ENCODE measurements at regions not wholly inside any gene's neighbourhood (a gene's known extent, or its start where the extent isn't known, plus 50 kb on each side); places are given as distances from the start of the nearest gene placed in this dataset.

DNA sequence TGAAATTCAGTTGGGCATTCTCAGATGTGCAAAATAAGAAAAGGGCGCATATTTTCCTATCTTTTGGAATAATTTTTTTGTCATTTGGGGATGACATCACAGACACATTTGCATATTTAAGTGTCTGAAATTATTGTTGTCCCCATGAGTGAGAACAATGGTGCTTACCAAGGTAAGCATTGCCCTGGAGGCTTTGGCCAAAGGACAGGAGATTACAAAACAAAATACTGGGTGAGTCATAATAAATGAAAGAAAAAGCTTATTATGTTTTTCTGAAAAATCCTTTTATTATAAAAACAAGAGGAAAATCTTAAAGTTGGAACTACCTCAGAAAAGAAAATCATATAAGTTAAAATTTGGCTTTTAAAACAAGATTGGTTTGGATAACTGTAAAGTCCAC, 254.9 kb downstream of the BTG1 start:
- TF ChIP-seq GATA3 (IDR thresholded peaks at IDR 0.05; ENCODE audit: low read depth, low read length) (no peak), GATA2 (IDR thresholded peaks at IDR 0.05; ENCODE audit: low read depth, low read length) (no peak)

DNA sequence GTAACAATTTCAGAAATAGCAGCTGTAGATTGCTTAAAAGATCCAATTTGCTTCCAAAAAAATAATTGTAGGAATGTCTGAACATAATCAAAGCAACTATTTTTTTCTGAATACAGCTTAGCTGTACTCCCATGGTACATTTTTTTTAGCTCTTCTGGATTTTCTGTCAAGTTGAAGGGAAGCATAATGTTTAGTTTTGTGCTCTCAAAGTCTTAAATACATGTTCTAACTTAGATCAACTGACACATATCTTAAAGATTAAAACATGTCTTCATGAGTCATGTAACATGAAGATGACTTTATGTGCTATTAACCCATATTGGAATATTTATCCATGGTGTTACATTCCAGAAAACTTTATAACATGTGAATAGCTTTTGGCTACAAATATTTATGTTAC, 255.7 kb downstream of the BTG1 start:
- TF ChIP-seq GATA2 (IDR thresholded peaks at IDR 0.05; ENCODE audit: low read depth, low read length) (no peak), GATA3 (IDR thresholded peaks at IDR 0.05; ENCODE audit: low read depth, low read length) (no peak)

DNA sequence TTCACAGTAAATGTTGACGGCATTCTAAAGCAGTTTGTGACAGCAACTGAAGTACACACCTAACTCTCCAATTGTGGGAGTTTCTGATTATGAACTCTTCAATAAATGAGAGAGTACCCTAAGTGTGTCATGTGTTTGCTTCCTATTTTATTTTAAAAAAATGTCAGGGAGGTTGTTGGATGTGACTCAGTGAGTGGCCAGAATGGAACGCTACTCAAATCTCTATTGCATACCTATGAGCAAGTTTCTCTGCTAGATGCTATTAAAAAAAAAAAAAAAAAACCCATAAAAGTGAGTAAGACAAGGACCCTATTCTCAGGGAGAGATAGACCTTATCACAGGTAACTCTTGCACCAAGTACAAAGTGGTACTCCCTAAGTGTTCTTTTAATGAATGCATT, 256.6 kb downstream of the BTG1 start:
- TF ChIP-seq GATA2 (IDR thresholded peaks at IDR 0.05; ENCODE audit: low read depth, low read length) (no peak), GATA3 (IDR thresholded peaks at IDR 0.05; ENCODE audit: low read depth, low read length) (no peak)

DNA sequence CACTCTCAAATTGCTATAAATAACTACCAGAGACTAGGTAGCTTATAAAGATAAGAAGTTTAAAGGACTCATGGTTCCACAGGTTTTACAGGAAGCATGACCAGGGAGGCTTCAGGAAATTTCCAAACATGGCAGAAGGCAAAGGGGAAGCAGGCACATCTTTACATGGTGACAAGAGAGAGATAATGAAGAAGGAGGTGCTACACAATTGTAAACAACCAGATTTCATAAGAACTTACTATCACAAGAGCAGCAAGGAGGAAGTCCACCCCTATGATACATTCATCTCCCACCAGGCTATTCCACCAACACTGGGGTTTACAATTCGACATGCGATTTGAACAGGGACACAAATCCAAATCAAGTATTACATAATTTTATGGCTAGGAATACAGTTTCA, 257.7 kb downstream of the BTG1 start:
- no peak for TF ChIP-seq GATA2 (IDR thresholded peaks at IDR 0.05; ENCODE audit: low read depth, low read length)
- TF ChIP-seq GATA3 (IDR thresholded peaks at IDR 0.05; ENCODE audit: low read depth, low read length): no peak

DNA sequence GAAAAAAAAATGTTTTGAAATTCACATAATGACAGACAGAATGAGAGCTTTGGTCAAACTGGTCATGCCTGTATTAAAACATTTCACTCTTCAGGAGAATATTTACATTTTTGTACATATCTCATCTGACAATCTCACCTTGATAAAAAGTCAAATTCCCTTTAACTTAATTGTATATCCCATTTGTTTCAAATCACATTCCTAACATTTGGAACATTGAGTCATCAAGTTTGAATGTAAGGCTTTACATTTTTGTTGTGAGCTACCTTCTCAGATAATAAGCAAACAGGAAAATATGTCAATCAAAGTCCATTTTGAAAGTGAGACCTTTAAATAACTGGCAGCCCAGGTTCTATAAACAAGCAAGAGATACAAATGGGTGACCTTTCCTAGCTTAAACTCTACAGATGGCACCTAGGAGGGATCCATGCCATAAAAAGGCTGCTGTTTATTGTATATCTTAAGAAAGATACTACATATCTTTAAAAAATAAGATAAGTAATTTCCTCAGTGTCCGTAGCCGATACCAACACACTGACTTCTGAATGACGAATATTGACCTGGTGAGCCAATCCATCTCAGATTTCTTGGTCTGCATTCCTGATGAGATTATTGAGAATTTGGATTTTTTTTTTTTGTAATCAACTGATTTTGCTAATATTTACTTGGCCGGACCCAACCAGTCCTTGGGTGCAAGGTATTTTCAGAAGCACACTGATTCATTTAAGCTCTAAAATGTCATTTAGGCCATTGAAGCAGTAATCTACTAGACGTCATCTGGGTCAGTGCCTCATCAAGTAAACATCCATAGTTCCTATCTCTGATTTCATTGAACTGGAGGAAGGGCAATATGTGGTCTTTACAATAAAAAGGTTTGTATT, 259.6 kb downstream of the BTG1 start:
- TF ChIP-seq GATA2 (IDR thresholded peaks at IDR 0.05; ENCODE audit: low read depth, low read length) (no peak), GATA3 (IDR thresholded peaks at IDR 0.05; ENCODE audit: low read depth, low read length) (no peak)

DNA sequence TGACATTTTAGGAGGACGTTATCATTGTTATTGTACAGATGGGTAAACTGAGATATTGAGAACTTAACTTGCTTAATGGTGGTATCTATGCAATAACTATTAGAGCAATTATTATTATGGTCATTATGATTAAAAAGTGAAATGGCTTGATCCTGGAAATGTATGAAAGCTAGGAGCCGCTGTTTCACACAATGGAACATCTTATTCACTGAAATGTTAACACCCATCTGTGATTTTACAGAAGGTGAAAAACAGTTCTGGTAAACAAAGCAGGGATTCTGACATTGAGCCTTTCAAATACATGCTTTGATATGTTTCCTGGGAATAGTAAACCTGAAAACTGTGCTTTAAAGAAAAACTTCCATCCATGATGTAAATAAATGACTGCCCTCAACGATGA, 261.4 kb downstream of the BTG1 start:
- TF ChIP-seq GATA3 (IDR thresholded peaks at IDR 0.05; ENCODE audit: low read depth, low read length) (no peak), GATA2 (IDR thresholded peaks at IDR 0.05; ENCODE audit: low read depth, low read length) (no peak)

DNA sequence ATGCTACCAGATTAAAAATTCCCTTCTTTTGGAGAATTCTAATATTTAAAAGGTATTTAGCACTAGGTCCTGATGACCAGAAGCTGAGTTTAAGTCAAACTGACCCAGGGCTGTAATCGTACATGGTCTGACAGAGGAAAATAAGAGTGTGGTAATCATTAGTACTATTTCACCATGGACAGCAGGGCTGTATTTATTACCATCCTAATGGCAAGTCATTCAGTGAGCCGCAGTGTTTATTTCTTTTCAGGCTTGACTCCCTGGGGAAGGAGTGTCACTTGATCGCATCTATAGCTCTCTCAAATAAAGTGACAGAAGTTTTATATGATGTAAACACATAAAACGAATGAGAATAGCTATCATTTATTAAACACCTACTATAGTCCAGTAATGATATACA, 261.8 kb downstream of the BTG1 start:
- TF ChIP-seq GATA3 (IDR thresholded peaks at IDR 0.05; ENCODE audit: low read depth, low read length): no peak
- no peak for TF ChIP-seq GATA2 (IDR thresholded peaks at IDR 0.05; ENCODE audit: low read depth, low read length)

DNA sequence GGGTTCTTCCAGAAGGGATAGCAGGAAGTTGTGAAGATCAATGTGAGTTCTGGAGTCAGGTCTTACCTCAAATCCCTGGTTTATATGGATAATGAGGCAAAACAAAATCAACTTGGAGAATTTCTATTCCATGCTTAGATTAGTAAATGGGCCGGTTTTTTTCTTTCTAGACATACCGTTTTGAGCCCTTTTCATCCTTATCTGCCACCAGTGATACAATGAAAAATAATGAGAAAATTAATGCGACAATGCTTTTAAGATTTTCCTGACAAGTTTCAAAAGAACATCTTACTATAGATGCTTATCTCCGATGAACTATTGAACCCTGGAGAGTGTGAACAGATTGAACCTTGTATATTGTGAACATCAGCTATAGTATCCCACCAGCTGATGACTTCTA, 262.7 kb downstream of the BTG1 start:
- peak; percentile 2; the same call in 1 of the 2 replicates for TF ChIP-seq GATA2 (IDR thresholded peaks at IDR 0.05; ENCODE audit: low read depth, low read length)
- no peak for TF ChIP-seq GATA3 (IDR thresholded peaks at IDR 0.05; ENCODE audit: low read depth, low read length)

DNA sequence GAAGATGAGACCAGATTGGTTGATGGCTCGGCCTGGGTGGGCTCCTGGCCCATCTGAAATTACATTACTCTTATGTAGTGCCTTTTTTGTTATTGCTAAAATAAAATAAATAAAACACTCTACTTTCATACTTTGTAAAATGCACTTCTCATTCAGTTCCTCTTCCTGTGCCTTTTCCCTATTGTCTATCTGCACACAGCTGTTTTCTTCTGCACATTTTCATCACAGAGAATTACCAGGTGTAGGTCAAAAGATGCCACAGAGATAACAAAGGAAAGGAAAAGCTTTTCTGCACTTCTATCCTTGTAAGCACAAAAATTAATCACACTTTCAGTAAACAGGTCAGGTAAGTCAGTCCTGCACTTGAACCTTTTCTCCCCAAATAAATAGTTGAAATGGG, 265.1 kb downstream of the BTG1 start:
- no peak; the same call in 1 of the 2 replicates for TF ChIP-seq GATA2 (IDR thresholded peaks at IDR 0.05; ENCODE audit: low read depth, low read length)
- TF ChIP-seq GATA3 (IDR thresholded peaks at IDR 0.05; ENCODE audit: low read depth, low read length): no peak

DNA sequence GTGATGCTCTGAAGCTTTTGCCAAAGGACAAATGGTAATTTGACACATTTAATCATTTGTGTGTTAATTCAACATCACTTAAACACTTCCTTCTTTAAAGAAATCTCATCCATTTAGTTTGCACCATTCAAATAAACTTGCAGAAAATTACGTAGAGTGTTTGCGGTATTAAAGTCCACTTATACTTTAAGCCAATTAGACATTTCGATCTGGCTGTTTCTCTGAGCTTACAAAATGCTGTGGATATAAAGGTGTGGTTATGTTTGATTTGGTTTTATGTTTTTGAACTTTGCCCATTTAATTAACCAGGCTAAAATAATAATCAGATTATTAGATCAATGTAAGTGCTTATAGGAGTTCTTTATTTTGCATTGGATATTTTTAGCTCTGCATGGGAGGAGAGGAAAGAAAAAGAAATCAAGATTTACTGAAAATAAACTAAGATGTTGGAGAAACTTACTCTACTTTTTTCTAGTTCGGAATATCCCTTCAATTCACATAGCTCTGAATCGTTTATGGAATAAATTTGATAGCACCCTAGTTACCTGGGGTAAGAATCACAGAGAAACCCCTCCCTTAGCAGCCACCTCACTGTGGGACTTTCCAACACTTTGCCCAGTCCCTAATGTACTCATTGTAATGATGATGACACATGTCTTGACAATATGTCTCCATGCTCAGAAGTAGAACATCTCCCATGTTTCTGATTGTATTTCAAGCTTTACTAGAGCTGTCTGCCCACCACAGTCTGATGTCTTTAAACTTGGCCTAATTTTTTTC, 268.0 kb downstream of the BTG1 start:
- TF ChIP-seq GATA3 (IDR thresholded peaks at IDR 0.05; ENCODE audit: low read depth, low read length) (no peak), GATA2 (IDR thresholded peaks at IDR 0.05; ENCODE audit: low read depth, low read length) (no peak)

DNA sequence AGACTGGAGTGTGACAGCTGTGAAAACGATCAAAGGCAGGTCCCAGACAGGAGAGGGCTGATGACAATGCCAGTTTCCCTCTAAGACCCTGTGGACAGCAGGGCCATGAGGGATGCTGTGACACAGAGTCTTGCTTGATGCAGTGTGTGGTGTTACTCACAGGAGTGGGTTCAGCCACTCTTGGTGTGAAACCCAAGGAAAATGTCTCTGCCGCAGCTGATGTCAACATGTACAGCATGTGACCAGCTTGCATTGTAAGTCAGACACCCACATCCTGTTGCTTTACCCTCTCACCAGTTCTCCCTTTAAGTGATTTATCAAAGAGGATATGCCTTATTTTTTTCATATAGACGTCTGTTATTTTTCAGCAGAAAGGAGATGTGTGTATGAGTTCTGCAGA, 268.6 kb downstream of the BTG1 start:
- TF ChIP-seq GATA2 (IDR thresholded peaks at IDR 0.05; ENCODE audit: low read depth, low read length): no peak
- TF ChIP-seq GATA3 (IDR thresholded peaks at IDR 0.05; ENCODE audit: low read depth, low read length): no peak

DNA sequence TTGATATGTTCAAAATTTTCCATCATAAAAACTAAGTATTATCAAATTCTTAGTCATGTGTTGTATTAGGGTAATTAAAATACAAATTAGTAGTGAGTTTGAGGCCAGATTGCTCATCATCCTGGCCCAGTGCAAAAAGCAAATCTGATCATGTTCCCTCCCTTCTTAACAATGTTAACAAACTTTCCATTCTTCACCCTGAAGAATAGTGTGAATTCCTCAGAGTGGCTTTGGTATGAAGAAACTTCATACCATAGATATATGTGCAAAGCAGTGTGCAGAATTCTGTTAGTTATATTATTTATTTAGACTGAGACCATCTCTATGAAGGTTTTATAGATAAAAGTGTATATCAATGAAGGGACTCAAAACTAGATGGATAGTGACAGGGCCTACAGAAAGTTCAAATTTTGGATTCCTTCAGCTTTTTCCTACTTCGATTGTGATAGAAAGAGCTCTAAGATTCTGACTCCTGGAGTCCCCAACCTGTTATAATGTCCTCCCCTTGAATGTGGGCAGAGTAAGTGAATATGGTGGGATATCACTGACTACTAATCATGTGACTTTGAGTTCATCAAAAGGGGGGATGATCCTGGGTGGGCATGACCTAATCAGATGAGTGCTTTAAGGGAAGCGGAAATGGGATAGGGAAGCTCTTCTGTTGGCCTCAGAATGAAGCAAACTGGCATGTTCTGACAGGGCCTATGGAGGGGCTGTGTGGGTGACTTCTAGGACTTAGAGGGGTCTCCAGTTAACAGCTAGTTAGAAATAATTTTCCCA, 271.4 kb downstream of the BTG1 start:
- TF ChIP-seq GATA2 (IDR thresholded peaks at IDR 0.05; ENCODE audit: low read depth, low read length) (no peak), GATA3 (IDR thresholded peaks at IDR 0.05; ENCODE audit: low read depth, low read length) (no peak)

DNA sequence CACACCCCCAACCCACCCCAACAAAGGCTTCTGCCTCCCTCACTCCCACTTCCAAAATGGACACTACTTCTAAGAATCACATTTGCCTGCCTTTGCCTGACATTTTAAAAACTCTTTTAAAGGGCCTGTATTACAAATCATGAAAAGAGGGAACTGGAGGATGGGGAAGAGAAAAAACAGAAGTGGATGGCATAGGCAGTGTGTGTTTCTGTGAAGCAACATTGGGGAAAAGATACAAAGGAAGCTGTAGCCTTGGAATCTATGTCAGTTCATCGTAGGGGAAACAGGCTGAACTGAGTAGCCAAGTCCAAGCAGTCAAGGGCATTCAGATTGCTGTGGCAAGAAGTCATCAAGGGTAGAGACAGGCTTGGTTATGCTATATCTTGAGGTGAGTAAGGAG, 273.9 kb downstream of the BTG1 start:
- TF ChIP-seq GATA2 (IDR thresholded peaks at IDR 0.05; ENCODE audit: low read depth, low read length): no peak
- no peak for TF ChIP-seq GATA3 (IDR thresholded peaks at IDR 0.05; ENCODE audit: low read depth, low read length)
